DND-41 (cell line): ENCODE measurements at regions not wholly inside any gene's neighbourhood (a gene's known extent, or its start where the extent isn't known, plus 50 kb on each side); places are given as distances from the start of the nearest gene placed in this dataset.
"Not testable (repeated sequence)": the region's sequence is repeated elsewhere in the genome, so short reads cannot be mapped to it uniquely, and the experiment has no call there.

Experiments
- CTCF ChIP-seq: IDR thresholded peaks from 2 replicates; pipeline ENCODE4 v1.5.1; 2012; ENCODE audit warnings: borderline replicate concordance, low read length, moderate library complexity, mild to moderate bottlenecking; ENCODE audit not compliant: poor library complexity, severe bottlenecking; ENCODE audit errors: extremely low read depth
- EZH2 ChIP-seq: IDR thresholded peaks from 3 replicates; pipeline ENCODE4 v1.6.1; 2012; ENCODE audit warnings: borderline replicate concordance, low read depth, mild to moderate bottlenecking, moderate library complexity, low read length, inconsistent platforms; ENCODE audit not compliant: severe bottlenecking

- not testable (repeated sequence) for TF ChIP-seq CTCF, EZH2
Measured at GRCh38 chr2:64252251-64252978, 108.2 kb upstream of the PELI1 start.
